ENCODE measurements at regions not wholly inside any gene's neighbourhood (a gene's known extent, or its start where the extent isn't known, plus 50 kb on each side); places are given as distances from the start of the nearest gene placed in this dataset.

DNA sequence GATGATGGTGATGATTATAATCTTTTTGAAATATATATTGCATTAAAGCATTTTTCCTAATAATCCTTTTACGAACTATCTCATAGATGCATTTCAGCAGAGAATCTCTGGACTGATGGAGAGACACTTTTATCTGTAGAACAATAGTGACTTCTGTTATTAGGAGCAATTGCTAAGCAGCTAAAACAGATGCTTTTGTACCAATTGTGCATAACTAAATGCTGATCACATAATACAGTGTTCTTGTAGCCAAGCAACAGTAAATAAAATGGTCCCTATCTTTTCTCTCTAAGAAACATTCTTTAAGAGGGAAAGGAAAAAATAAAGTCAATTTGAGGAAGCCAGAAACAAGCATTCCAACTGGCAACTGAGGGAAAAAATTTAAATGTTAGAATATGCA is 405.8 kb upstream of the GOLIM4 start:
- Histone ChIP-seq H3K4me3 (no peak overlapping the region), H3K36me3 (ENCODE audit: insufficient read depth, low read length) (no peaks in the 10 kb centered on the region), H3K9me3 (ENCODE audit: low read depth, low read length) (no peaks in the 10 kb centered on the region), H3K27ac (no peak overlapping the region), H3K9ac (ENCODE audit: insufficient read length) (no peak overlapping the region)
- DNase-seq (ENCODE audit: low read depth, low spot score), result no peak
- TF ChIP-seq EZH2 (IDR thresholded peaks at IDR 0.05) (no peak), POLR2AphosphoS5 (IDR thresholded peaks at IDR 0.05; ENCODE audit: borderline replicate concordance, low read depth, low read length) (no peak), FOXP2 (optimal IDR thresholded peaks at IDR 0.05; ENCODE audit: control extremely low read depth, extremely low read length, insufficient read depth) (no peak)

DNA sequence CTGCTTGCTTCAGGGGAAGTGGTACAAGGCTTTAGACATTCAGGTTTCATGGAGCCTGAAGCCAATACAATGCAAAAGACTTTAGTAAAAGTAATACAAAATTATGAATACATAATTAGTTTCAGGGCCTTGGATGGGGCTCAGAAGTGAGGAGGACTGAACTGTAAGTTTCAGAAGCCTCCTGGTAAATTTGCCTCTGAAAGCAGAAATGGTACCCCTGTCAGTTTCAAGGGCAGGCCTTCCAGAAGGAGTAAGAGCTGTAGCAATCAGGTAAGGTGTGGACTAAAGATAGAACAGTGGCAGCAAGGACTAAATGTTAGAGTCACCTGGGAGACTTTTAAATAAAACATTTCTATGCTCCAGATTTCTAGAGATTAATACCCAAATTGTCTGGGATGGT is 402.5 kb upstream of the GOLIM4 start:
- H3K27ac ChIP-seq, result no peak overlapping the region
- DNase-seq (ENCODE audit: low read depth, low spot score), result no peak
- no peaks in the 10 kb centered on the region for H3K9me3 ChIP-seq (ENCODE audit: low read depth, low read length)
- no peak overlapping the region for H3K9ac ChIP-seq (ENCODE audit: insufficient read length)
- H3K36me3 ChIP-seq (ENCODE audit: insufficient read depth, low read length), result no peaks in the 10 kb centered on the region
- TF ChIP-seq EZH2 (IDR thresholded peaks at IDR 0.05) (no peak), POLR2AphosphoS5 (IDR thresholded peaks at IDR 0.05; ENCODE audit: borderline replicate concordance, low read depth, low read length) (no peak), FOXP2 (optimal IDR thresholded peaks at IDR 0.05; ENCODE audit: control extremely low read depth, extremely low read length, insufficient read depth) (no peak)
- H3K4me3 ChIP-seq, result no peak overlapping the region

DNA sequence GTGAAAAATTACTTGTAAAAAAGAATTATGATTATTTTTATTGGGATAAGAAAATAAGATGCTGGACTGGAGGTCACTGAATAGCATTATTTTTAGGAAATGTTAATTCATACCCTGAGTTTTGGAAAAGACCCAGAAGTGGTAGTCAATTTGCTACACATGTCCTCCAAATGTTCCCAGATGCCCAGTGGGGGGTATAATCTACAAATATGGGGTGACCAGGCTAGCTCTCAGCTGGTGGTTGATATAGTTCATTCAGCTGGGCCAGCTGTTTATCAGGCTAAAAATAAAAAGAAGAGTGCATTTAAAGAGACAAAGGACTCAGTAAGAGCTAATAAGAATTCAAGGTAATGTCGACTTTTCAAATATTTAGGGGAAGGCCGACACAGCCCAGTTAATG is 402.0 kb upstream of the GOLIM4 start:
- TF ChIP-seq POLR2AphosphoS5 (IDR thresholded peaks at IDR 0.05; ENCODE audit: borderline replicate concordance, low read depth, low read length) (no peak), FOXP2 (optimal IDR thresholded peaks at IDR 0.05; ENCODE audit: control extremely low read depth, extremely low read length, insufficient read depth) (no peak), EZH2 (IDR thresholded peaks at IDR 0.05) (no peak)
- Histone ChIP-seq H3K9me3 (ENCODE audit: low read depth, low read length) (no peaks in the 10 kb centered on the region), H3K9ac (ENCODE audit: insufficient read length) (no peak overlapping the region), H3K27ac (no peak overlapping the region), H3K4me3 (no peak overlapping the region), H3K36me3 (ENCODE audit: insufficient read depth, low read length) (no peaks in the 10 kb centered on the region)
- no peak for DNase-seq (ENCODE audit: low read depth, low spot score)

DNA sequence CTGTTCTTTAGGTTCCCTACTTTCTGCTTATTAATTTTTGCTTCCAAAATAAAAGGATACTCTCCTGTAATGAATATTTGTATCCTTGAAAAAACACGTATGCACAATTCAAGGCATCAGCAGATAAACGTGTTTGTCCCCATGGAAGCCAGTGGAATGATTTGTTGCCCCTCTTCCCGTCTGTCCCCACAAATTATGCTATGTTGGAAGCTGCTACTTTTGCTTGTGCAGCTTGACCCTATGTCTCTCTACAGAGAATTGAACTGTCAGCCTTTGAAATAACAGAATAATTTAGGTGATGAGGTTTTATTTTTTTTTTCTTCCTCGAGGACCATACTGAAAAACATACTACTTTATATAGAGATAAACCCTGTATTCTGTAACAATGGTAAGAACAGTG is 401.5 kb upstream of the GOLIM4 start:
- Histone ChIP-seq H3K9ac (ENCODE audit: insufficient read length) (no peak overlapping the region), H3K4me3 (no peak overlapping the region), H3K36me3 (ENCODE audit: insufficient read depth, low read length) (no peaks in the 10 kb centered on the region), H3K27ac (no peak overlapping the region), H3K9me3 (ENCODE audit: low read depth, low read length) (no peaks in the 10 kb centered on the region)
- no peak for DNase-seq (ENCODE audit: low read depth, low spot score)
- no peak for TF ChIP-seq POLR2AphosphoS5 (IDR thresholded peaks at IDR 0.05; ENCODE audit: borderline replicate concordance, low read depth, low read length)

DNA sequence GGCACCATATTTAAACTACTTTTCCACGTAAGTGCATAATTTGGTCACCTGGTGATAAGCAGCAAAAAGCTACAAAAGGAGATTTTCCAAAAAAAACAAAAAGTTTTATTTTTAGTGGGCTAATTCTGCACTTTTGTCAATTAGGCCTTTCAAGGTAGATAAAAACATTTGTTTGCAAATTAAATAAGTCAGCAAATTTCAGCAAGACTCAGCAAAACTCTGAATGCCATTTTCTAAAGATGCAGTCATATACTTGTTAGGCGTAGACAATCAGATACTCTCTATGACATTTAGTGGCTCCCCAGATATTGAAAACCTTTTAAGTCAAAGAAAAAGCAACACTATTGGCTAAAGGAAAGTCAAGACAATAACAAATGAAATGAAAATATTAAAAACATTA is 400.2 kb upstream of the GOLIM4 start:
- Histone ChIP-seq H3K9me3 (ENCODE audit: low read depth, low read length) (no peaks in the 10 kb centered on the region), H3K36me3 (ENCODE audit: insufficient read depth, low read length) (no peaks in the 10 kb centered on the region), H3K4me3 (no peak overlapping the region), H3K27ac (no peak overlapping the region), H3K9ac (ENCODE audit: insufficient read length) (no peak overlapping the region)
- TF ChIP-seq FOXP2 (optimal IDR thresholded peaks at IDR 0.05; ENCODE audit: control extremely low read depth, extremely low read length, insufficient read depth) (no peak), POLR2AphosphoS5 (IDR thresholded peaks at IDR 0.05; ENCODE audit: borderline replicate concordance, low read depth, low read length) (no peak), EZH2 (IDR thresholded peaks at IDR 0.05) (no peak)
- DNase-seq (ENCODE audit: low read depth, low spot score), result no peak

DNA sequence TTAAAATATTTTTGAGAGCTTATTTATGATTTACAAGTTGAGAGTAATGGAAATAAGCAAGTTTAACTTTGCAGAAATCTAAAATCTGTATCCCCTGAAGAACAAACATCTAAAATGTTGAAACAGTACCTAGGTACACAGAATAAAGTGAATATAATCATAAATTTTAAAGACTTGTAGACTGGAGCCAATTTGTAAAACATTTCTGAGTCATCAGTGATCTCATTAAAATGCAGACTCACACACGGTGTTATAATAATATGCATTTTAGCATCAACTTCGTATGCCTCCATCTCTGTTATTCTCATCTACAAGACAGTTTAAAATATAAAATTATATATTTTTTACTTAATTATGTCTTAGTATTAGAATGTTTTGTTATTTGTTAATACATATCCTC is 399.5 kb upstream of the GOLIM4 start:
- no peak overlapping the region for H3K9ac ChIP-seq (ENCODE audit: insufficient read length)
- no peaks in the 10 kb centered on the region for H3K9me3 ChIP-seq (ENCODE audit: low read depth, low read length)
- TF ChIP-seq FOXP2 (optimal IDR thresholded peaks at IDR 0.05; ENCODE audit: control extremely low read depth, extremely low read length, insufficient read depth) (no peak), POLR2AphosphoS5 (IDR thresholded peaks at IDR 0.05; ENCODE audit: borderline replicate concordance, low read depth, low read length) (no peak), EZH2 (IDR thresholded peaks at IDR 0.05) (no peak)
- no peak overlapping the region for H3K27ac ChIP-seq
- DNase-seq (ENCODE audit: low read depth, low spot score), result no peak
- no peak overlapping the region for H3K4me3 ChIP-seq
- H3K36me3 ChIP-seq (ENCODE audit: insufficient read depth, low read length), result no peaks in the 10 kb centered on the region

DNA sequence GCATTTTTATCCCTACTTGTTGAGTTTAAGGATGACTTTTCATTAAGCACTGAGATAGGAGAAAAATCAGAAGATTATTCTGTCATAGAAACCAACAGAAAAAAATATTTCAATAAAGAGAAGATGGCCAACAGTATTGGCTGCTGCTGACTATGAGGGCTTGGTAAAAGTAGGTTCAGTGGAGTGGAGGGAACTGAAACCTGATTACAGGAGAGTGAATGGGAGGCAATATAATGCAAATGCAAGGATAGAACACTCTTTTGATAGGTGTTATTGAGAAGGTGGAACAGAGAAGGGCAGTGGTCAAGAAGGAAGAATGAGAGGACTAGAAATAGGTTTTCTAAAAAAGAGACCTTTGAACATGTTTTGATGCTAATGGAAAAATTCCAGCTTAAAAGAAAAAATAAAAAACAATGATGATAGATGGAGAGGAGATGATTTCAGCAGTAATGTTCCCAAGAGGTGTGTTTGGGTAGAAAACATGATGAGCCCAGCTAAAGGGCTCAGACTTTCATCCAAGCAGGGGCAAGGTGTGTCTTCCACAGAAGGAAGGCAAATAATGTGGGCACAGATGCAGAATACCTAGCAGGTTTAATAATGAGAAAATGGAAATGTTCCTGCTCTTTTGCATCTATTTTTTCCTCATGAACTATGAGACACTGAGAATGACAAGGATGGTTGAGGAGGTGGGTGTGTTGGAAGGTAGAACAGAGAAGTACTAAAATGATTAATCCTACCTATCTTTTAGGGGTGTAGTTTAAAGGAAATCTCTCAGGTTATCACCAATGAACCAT is 397.9 kb upstream of the GOLIM4 start:
- Histone ChIP-seq H3K4me3 (no peak overlapping the region), H3K9ac (ENCODE audit: insufficient read length) (no peak overlapping the region), H3K9me3 (ENCODE audit: low read depth, low read length) (no peaks in the 10 kb centered on the region), H3K36me3 (ENCODE audit: insufficient read depth, low read length) (no peaks in the 10 kb centered on the region), H3K27ac (no peak overlapping the region)
- no peak for TF ChIP-seq EZH2 (IDR thresholded peaks at IDR 0.05)
- TF ChIP-seq FOXP2 (optimal IDR thresholded peaks at IDR 0.05; ENCODE audit: control extremely low read depth, extremely low read length, insufficient read depth), result no peak
- TF ChIP-seq POLR2AphosphoS5 (IDR thresholded peaks at IDR 0.05; ENCODE audit: borderline replicate concordance, low read depth, low read length), result no peak
- no peak for DNase-seq (ENCODE audit: low read depth, low spot score)

DNA sequence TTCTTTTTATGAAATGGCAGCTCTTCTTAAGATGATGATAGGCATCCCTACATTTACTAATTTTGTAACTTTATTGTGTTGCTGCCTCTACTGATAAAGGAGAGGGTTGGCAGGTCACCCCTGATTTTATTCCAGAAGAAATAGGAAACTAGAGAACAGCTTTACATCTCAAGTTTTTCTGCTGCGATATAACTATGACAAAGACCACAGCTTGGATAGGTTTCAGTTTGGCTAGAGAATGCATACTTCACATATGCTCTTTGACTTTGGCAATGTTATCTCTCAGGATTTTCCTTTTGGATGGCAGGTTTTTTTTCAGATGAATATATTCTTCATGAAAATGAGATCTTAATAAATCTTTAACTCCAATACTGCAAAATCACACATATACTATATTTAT is 395.3 kb upstream of the GOLIM4 start:
- H3K27ac ChIP-seq, result no peak overlapping the region
- DNase-seq (ENCODE audit: low read depth, low spot score), result no peak
- TF ChIP-seq POLR2AphosphoS5 (IDR thresholded peaks at IDR 0.05; ENCODE audit: borderline replicate concordance, low read depth, low read length), result no peak
- no peak for TF ChIP-seq EZH2 (IDR thresholded peaks at IDR 0.05)
- TF ChIP-seq FOXP2 (optimal IDR thresholded peaks at IDR 0.05; ENCODE audit: control extremely low read depth, extremely low read length, insufficient read depth), result no peak
- H3K36me3 ChIP-seq (ENCODE audit: insufficient read depth, low read length), result no peaks in the 10 kb centered on the region
- H3K9me3 ChIP-seq (ENCODE audit: low read depth, low read length), result no peaks in the 10 kb centered on the region
- no peak overlapping the region for H3K9ac ChIP-seq (ENCODE audit: insufficient read length)
- no peak overlapping the region for H3K4me3 ChIP-seq

DNA sequence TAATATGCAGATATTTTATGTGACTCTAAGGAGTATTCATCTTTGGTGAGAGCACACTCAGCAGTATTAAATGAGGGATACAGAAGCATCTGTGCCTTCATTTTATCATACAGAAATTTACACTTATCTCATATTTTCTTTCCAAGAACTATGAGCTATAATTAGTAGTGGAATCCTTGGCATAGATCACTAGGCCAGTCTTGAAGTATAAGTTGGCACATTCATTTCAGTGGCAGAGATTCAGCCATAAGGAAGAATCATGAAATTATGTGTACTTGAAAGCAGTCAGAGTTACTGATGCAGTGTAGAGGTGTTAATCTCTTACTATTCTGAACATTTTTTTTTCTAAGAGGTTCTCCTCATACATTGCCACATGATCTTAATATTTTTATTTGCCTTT is 393.6 kb upstream of the GOLIM4 start:
- no peak for DNase-seq (ENCODE audit: low read depth, low spot score)
- no peak overlapping the region for H3K4me3 ChIP-seq
- no peak overlapping the region for H3K9ac ChIP-seq (ENCODE audit: insufficient read length)
- TF ChIP-seq EZH2 (IDR thresholded peaks at IDR 0.05) (no peak), FOXP2 (optimal IDR thresholded peaks at IDR 0.05; ENCODE audit: control extremely low read depth, extremely low read length, insufficient read depth) (no peak), POLR2AphosphoS5 (IDR thresholded peaks at IDR 0.05; ENCODE audit: borderline replicate concordance, low read depth, low read length) (no peak)
- no peaks in the 10 kb centered on the region for H3K36me3 ChIP-seq (ENCODE audit: insufficient read depth, low read length)
- no peaks in the 10 kb centered on the region for H3K9me3 ChIP-seq (ENCODE audit: low read depth, low read length)
- no peak overlapping the region for H3K27ac ChIP-seq
